ENCODE measurements at regions not wholly inside any gene's neighbourhood (a gene's known extent, or its start where the extent isn't known, plus 50 kb on each side); places are given as distances from the start of the nearest gene placed in this dataset.
"Not testable (repeated sequence)": the region's sequence is repeated elsewhere in the genome, so short reads cannot be mapped to it uniquely, and the experiment has no call there.

- Mint-ChIP-seq H3K9me3 (no peaks in the 10 kb centered on the region), H3K27me3 (ENCODE audit: insufficient read depth, low read depth) (no peaks in the 10 kb centered on the region)
- no peaks in the 10 kb centered on the region for H3K79me2 ChIP-seq (ENCODE audit: low read depth)
Measured at GRCh38 chr10:7054915-7055314, 355.9 kb downstream of the SFMBT2 start.

GRCh38 chr10:7053195-7053594 is 357.6 kb downstream of the SFMBT2 start:
- no peak overlapping the region for H3K4me3 Mint-ChIP-seq
- peaks cover 4% of the 10 kb centered on the region for H3K9me3 Mint-ChIP-seq
- Histone ChIP-seq H3K36me3 (no peaks in the 10 kb centered on the region), H3K4me2 (no peak overlapping the region), H2AFZ (replicated peaks) (no peak overlapping the region), H3K27ac (no peak overlapping the region), H3K4me1 (no peaks in the 10 kb centered on the region), H3K9ac (no peak overlapping the region), H3K9me3 (ENCODE audit: low read depth) (no peaks in the 10 kb centered on the region), H3K4me3 (no peak overlapping the region), H3K27me3 (no peaks in the 10 kb centered on the region), H3F3A (ENCODE audit: low read depth) (no peaks in the 10 kb centered on the region), H4K20me1 (ENCODE audit: low read depth) (no peaks in the 10 kb centered on the region), H3K79me2 (ENCODE audit: low read depth) (no peaks in the 10 kb centered on the region)
- no peak overlapping the region for H3K27ac Mint-ChIP-seq
- H3K36me3 Mint-ChIP-seq = no peaks in the 10 kb centered on the region
- H3K27me3 Mint-ChIP-seq (ENCODE audit: insufficient read depth, low read depth) = no peaks in the 10 kb centered on the region
- TF ChIP-seq EZH2phosphoT487 (IDR thresholded peaks at IDR 0.05) (no peak), EZH2 (IDR thresholded peaks at IDR 0.05) (no peak), CTCF (IDR thresholded peaks at IDR 0.05) (no peak)
- no peaks in the 10 kb centered on the region for H3K4me1 Mint-ChIP-seq
- peak; percentile 6 for DNase-seq (ENCODE audit: low spot score)

More at GRCh38 chr10:7054915-7055314, 355.9 kb downstream of the SFMBT2 start:
- H3K27me3 ChIP-seq = no peaks in the 10 kb centered on the region
- H3F3A ChIP-seq (ENCODE audit: low read depth) = no peaks in the 10 kb centered on the region
- no peak overlapping the region for H3K4me2 ChIP-seq
- no peak overlapping the region for H3K27ac ChIP-seq
- H3K4me3 ChIP-seq = no peak overlapping the region
- Mint-ChIP-seq H3K4me1 (no peaks in the 10 kb centered on the region), H3K4me3 (no peak overlapping the region), H3K27ac (no peak overlapping the region), H3K36me3 (no peaks in the 10 kb centered on the region)
- no peak overlapping the region for H3K9ac ChIP-seq
- H2AFZ ChIP-seq (replicated peaks) = no peak overlapping the region
- peak; percentile 48 for DNase-seq (ENCODE audit: low spot score)
- no peaks in the 10 kb centered on the region for H3K4me1 ChIP-seq
- H4K20me1 ChIP-seq (ENCODE audit: low read depth) = no peaks in the 10 kb centered on the region
- H3K9me3 ChIP-seq (ENCODE audit: low read depth) = no peaks in the 10 kb centered on the region
- peak; percentile 49 for TF ChIP-seq CTCF (IDR thresholded peaks at IDR 0.05)
- TF ChIP-seq EZH2phosphoT487 (IDR thresholded peaks at IDR 0.05) = no peak
- H3K36me3 ChIP-seq = no peaks in the 10 kb centered on the region

- H4K20me1 ChIP-seq (ENCODE audit: low read depth); H3K4me1 ChIP-seq; H3F3A ChIP-seq (ENCODE audit: low read depth); H3K27me3 ChIP-seq; H3K36me3 ChIP-seq; DNase-seq (ENCODE audit: low spot score); H3K9me3 ChIP-seq (ENCODE audit: low read depth); H3K79me2 ChIP-seq (ENCODE audit: low read depth); H3K4me2 ChIP-seq; H2AFZ ChIP-seq (replicated peaks); H3K4me1 Mint-ChIP-seq; H3K27me3 Mint-ChIP-seq (ENCODE audit: insufficient read depth, low read depth); H3K27ac Mint-ChIP-seq; H3K4me3 ChIP-seq; H3K9me3 Mint-ChIP-seq; H3K4me3 Mint-ChIP-seq; H3K9ac ChIP-seq; H3K27ac ChIP-seq; H3K36me3 Mint-ChIP-seq: not testable (repeated sequence)
Measured at GRCh38 chr10:7050024-7050423, 360.8 kb downstream of the SFMBT2 start.

GRCh38 chr10:7048061-7048460 is 362.8 kb downstream of the SFMBT2 start:
- no peak overlapping the region for H3K27ac Mint-ChIP-seq
- H2AFZ ChIP-seq (replicated peaks) = no peak overlapping the region
- no peaks in the 10 kb centered on the region for H3F3A ChIP-seq (ENCODE audit: low read depth)
- H3K27me3 Mint-ChIP-seq (ENCODE audit: insufficient read depth, low read depth) = peaks cover 2% of the 10 kb centered on the region
- no peaks in the 10 kb centered on the region for H3K79me2 ChIP-seq (ENCODE audit: low read depth)
- no peaks in the 10 kb centered on the region for H3K36me3 Mint-ChIP-seq
- TF ChIP-seq EZH2phosphoT487 (IDR thresholded peaks at IDR 0.05) (no peak), CTCF (IDR thresholded peaks at IDR 0.05) (no peak), EZH2 (IDR thresholded peaks at IDR 0.05) (no peak)
- H3K27me3 ChIP-seq = no peaks in the 10 kb centered on the region
- H3K27ac ChIP-seq = no peak overlapping the region
- no peaks in the 10 kb centered on the region for H3K36me3 ChIP-seq
- no peak overlapping the region for H3K4me3 ChIP-seq
- no peak overlapping the region for H3K9ac ChIP-seq
- no peaks in the 10 kb centered on the region for H4K20me1 ChIP-seq (ENCODE audit: low read depth)
- no peak overlapping the region for H3K4me2 ChIP-seq
- DNase-seq (ENCODE audit: low spot score) = no peak
- no peaks in the 10 kb centered on the region for H3K9me3 ChIP-seq (ENCODE audit: low read depth)
- peaks cover 4% of the 10 kb centered on the region for H3K9me3 Mint-ChIP-seq
- H3K4me3 Mint-ChIP-seq = no peak overlapping the region
- no peaks in the 10 kb centered on the region for H3K4me1 ChIP-seq
- H3K4me1 Mint-ChIP-seq = peaks cover 3% of the 10 kb centered on the region

All from neural progenitor cell (in vitro differentiated cells).